Immature natural killer cell (primary cell): ENCODE measurements at regions not wholly inside any gene's neighbourhood (a gene's known extent, or its start where the extent isn't known, plus 50 kb on each side); places are given as distances from the start of the nearest gene placed in this dataset.
"Not testable (repeated sequence)": the region's sequence is repeated elsewhere in the genome, so short reads cannot be mapped to it uniquely, and the experiment has no call there.

Experiments
- DNase-seq, 3 donors: peaks; one replicate each; pipeline ENCODE4 v3.0.0; 2022; ENCODE audit warnings: mixed read lengths in 1 of 3
- H3K27ac Mint-ChIP-seq, 6 donors: one replicate each; pipeline ENCODE4 v1.8.0; 2020; ENCODE audit warnings: mixed read lengths in 6 of 6, mild to moderate bottlenecking in 5 of 6, inconsistent platforms in 4 of 6, moderate library complexity in 3 of 6
- H3K27me3 Mint-ChIP-seq, 3 donors: one replicate each; pipeline ENCODE4 v1.8.0; 2020 to 2021; ENCODE audit warnings: low read depth in 3 of 3, mild to moderate bottlenecking in 3 of 3, mixed read lengths in 3 of 3, moderate library complexity in 3 of 3, inconsistent platforms in 1 of 3
- H3K36me3 Mint-ChIP-seq, 3 donors: one replicate each; pipeline ENCODE4 v1.8.0; 2020; ENCODE audit warnings: mixed read lengths in 3 of 3, inconsistent platforms in 2 of 3, mild to moderate bottlenecking in 2 of 3
- H3K4me1 Mint-ChIP-seq, 2 donors: one replicate each; pipeline ENCODE4 v1.8.0; 2020; ENCODE audit warnings: inconsistent platforms in 2 of 2, mild to moderate bottlenecking in 2 of 2, mixed read lengths in 2 of 2, moderate library complexity in 1 of 2
- H3K4me3 Mint-ChIP-seq, 5 donors: one replicate each; pipeline ENCODE4 v1.8.0; 2020; ENCODE audit warnings: mild to moderate bottlenecking in 5 of 5, mixed read lengths in 5 of 5, inconsistent platforms in 3 of 5, moderate library complexity in 3 of 5
- H3K9me3 Mint-ChIP-seq, 6 donors: one replicate each; pipeline ENCODE4 v1.8.0; 2020; ENCODE audit warnings: mild to moderate bottlenecking in 6 of 6, mixed read lengths in 6 of 6, inconsistent platforms in 4 of 6, moderate library complexity in 3 of 6

DNA sequence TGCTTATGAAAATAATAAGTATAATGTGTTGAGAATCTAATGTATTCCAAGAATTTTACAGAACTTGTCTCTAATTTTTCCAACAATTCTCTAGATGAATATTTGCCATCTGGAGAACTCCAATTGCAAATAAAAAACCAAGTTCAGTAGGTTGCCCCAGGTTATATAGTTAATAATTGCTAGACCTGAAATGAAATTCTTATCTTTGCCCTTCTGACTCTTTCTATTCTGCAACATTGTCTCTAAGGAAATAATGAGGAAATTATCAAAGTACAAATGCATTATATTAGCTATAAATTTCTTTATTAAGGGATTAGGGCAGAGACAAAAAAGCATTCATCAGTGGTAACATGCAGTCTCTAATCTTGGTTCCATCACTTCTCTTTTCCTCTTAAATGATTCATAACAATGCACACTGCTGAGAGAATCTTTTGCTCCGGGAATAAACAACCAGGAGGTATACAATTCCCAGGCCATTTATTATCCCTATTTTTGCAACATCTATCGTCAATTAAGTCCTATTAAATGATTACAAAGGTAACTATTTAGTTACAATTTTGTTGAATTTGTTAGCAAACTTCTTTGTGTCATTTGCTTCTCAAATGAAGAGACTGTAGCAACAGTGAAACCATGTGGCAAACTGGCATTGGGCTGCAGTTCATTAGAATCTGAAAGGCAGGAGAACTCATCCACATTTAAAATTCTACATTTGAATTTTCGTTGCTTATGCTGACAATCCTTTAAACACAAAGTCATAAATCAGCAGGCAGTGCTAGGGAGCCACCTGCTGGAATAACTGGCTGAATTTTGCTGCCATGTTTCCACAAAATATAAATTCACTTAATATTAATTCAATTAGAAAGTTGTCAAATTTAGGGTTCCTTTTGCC is 349.6 kb downstream of the KIF2B start:
- no peak overlapping the region for H3K27ac Mint-ChIP-seq
- H3K27me3 Mint-ChIP-seq = peaks cover 0 to 2% (median 0%) of the 10 kb centered on the region in 3 donors
- DNase-seq = no peak
- no peaks in the 10 kb centered on the region for H3K36me3 Mint-ChIP-seq
- no peaks in the 10 kb centered on the region for H3K4me1 Mint-ChIP-seq
- H3K9me3 Mint-ChIP-seq = peaks cover 0 to 29% (median 7%) of the 10 kb centered on the region in 6 donors
- no peak overlapping the region for H3K4me3 Mint-ChIP-seq

GRCh38 chr17:54172985-54173316 is 350.2 kb downstream of the KIF2B start:
- Mint-ChIP-seq H3K36me3 (no peaks in the 10 kb centered on the region), H3K27ac (no peak overlapping the region), H3K4me1 (no peaks in the 10 kb centered on the region), H3K27me3 (peaks cover 0 to 2% (median 0%) of the 10 kb centered on the region in 3 donors), H3K4me3 (no peak overlapping the region), H3K9me3 (peaks cover 0 to 30% (median 7%) of the 10 kb centered on the region in 6 donors)
- DNase-seq = no peak

- Mint-ChIP-seq H3K9me3 (peaks cover 0 to 45% (median 11%) of the 10 kb centered on the region in 6 donors), H3K27ac (no peak overlapping the region), H3K36me3 (no peaks in the 10 kb centered on the region), H3K4me3 (no peak overlapping the region), H3K27me3 (no peaks in the 10 kb centered on the region), H3K4me1 (no peaks in the 10 kb centered on the region)
- DNase-seq = no peak
Measured at GRCh38 chr17:54177606-54178308, 355.0 kb downstream of the KIF2B start.

GRCh38 chr17:54180950-54181349 is 358.2 kb downstream of the KIF2B start:
- no peak for DNase-seq
- H3K36me3 Mint-ChIP-seq = no peaks in the 10 kb centered on the region
- H3K9me3 Mint-ChIP-seq = peaks cover 2 to 43% (median 22%) of the 10 kb centered on the region in 6 donors
- H3K4me3 Mint-ChIP-seq = no peak overlapping the region
- H3K27ac Mint-ChIP-seq = no peak overlapping the region
- peaks cover 0 to 2% (median 0%) of the 10 kb centered on the region in 3 donors for H3K27me3 Mint-ChIP-seq
- H3K4me1 Mint-ChIP-seq = no peaks in the 10 kb centered on the region

DNA sequence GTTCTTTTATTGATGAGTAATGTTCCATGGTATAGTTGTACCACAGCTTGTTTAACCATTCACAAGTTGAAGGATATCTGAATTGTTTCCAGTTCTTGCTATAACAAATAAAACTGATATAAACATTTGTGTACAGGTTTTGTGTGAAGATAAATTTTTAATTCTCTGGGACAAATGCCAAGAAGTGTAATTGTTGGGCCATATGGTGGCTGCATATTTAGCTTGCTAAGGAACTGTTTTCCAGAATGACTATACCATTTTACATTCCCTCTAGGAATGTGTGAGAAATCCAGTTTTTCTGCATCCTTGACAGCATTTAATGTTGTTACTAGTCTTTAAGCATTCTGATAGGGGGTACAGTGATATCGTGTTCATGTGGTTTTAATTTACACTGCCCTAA is 368.5 kb downstream of the KIF2B start:
- Mint-ChIP-seq H3K9me3 (peaks cover 15 to 46% (median 23%) of the 10 kb centered on the region in 6 donors), H3K4me3 (no peak overlapping the region), H3K27me3 (peaks cover 0 to 8% (median 0%) of the 10 kb centered on the region in 3 donors), H3K27ac (no peak overlapping the region), H3K36me3 (no peaks in the 10 kb centered on the region), H3K4me1 (no peaks in the 10 kb centered on the region)
- DNase-seq = no peak

DNA sequence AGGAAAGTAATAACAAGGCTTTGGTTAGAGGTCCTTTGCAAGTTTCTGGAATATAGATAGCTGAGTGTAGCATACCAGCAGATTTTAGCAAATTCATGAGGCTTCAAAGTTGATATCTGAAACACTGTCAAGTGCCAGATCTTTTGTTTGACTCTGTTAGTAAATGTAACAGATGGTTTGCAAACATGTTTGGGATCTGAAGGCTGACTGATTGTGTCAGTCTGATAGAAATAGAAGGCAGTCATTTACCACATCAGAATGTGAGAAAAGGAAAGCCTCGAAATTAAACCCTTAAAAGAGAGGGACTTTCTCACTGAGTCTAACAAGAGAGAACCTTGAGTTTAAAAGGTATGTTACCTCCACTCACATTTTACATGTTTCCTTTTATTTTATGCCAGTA is 371.5 kb downstream of the KIF2B start:
- Mint-ChIP-seq H3K36me3 (no peaks in the 10 kb centered on the region), H3K4me1 (no peaks in the 10 kb centered on the region), H3K27ac (no peak overlapping the region), H3K4me3 (no peak overlapping the region), H3K9me3 (peaks cover 7 to 43% (median 15%) of the 10 kb centered on the region in 6 donors), H3K27me3 (peaks cover 0 to 6% (median 0%) of the 10 kb centered on the region in 3 donors)
- DNase-seq = no peak

GRCh38 chr17:54196751-54197150 is 374.0 kb downstream of the KIF2B start:
- Mint-ChIP-seq H3K36me3 (no peaks in the 10 kb centered on the region), H3K27me3 (peaks cover 0 to 2% (median 0%) of the 10 kb centered on the region in 3 donors), H3K27ac (no peak overlapping the region), H3K9me3 (peaks cover 3 to 27% (median 12%) of the 10 kb centered on the region in 6 donors), H3K4me3 (no peak overlapping the region), H3K4me1 (no peaks in the 10 kb centered on the region)
- no peak for DNase-seq

DNA sequence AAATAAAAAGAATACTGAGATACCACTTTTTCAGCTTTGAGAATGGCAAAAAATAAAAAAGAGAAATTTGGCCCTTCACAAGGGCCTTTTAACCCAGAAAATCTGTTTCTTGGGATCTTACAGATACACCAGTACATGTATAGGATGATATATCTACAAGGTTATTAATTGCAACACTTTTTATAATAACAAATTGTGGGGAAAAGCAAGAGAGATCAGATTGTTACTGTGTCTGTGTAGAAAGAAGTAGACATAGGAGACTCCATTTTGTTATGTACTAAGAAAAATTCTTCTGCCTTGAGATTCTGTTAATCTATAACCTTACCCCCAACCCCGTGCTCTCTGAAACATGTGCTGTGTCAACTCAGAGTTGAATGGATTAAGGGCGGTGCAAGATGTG is 378.7 kb downstream of the KIF2B start:
- H3K27me3 Mint-ChIP-seq, H3K27ac Mint-ChIP-seq, H3K4me3 Mint-ChIP-seq: not testable (repeated sequence)

GRCh38 chr17:54220829-54221228 is 398.1 kb downstream of the KIF2B start:
- Mint-ChIP-seq H3K9me3 (peaks cover 0 to 27% (median 14%) of the 10 kb centered on the region in 6 donors), H3K27ac (no peak overlapping the region), H3K27me3 (no peaks in the 10 kb centered on the region), H3K4me3 (no peak overlapping the region), H3K4me1 (no peaks in the 10 kb centered on the region), H3K36me3 (no peaks in the 10 kb centered on the region)
- no peak for DNase-seq

More for the DNA sequence above, 378.7 kb downstream of the KIF2B start:
- H3K9me3 Mint-ChIP-seq = peaks cover 2 to 12% (median 6%) of the 10 kb centered on the region in 6 donors
- not testable (repeated sequence) for H3K36me3 Mint-ChIP-seq, DNase-seq, H3K4me1 Mint-ChIP-seq

DNA sequence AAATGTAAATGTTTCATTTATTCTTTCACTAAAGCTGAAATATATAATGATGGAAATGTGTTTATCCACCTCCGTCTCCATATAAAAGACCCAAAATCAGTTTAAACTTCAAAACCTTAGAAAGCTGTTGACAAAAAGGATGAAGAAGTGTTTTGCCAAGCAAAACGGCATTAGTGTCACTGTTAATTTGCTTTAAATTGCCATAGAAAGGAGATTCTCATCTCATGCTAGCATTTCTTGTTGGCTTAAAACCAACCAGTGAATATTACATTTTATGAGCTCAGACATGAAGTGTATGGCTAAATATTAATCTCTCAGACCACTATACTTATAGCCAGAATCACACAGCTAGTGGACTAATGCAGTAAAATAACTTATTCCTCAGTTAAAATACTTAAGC is 398.8 kb downstream of the KIF2B start:
- Mint-ChIP-seq H3K4me1 (no peaks in the 10 kb centered on the region), H3K27ac (no peak overlapping the region), H3K4me3 (no peak overlapping the region), H3K9me3 (peaks cover 0 to 22% (median 12%) of the 10 kb centered on the region in 6 donors), H3K27me3 (no peaks in the 10 kb centered on the region), H3K36me3 (no peaks in the 10 kb centered on the region)
- no peak for DNase-seq

- peaks cover 0 to 3% (median 0%) of the 10 kb centered on the region in 3 donors for H3K27me3 Mint-ChIP-seq
- H3K27ac Mint-ChIP-seq = no peak overlapping the region
- DNase-seq = no peak
- H3K36me3 Mint-ChIP-seq = no peaks in the 10 kb centered on the region
- no peaks in the 10 kb centered on the region for H3K4me1 Mint-ChIP-seq
- H3K4me3 Mint-ChIP-seq = no peak overlapping the region
- H3K9me3 Mint-ChIP-seq = peaks cover 0 to 35% (median 14%) of the 10 kb centered on the region in 6 donors
Measured at GRCh38 chr17:54235571-54235970, 412.8 kb downstream of the KIF2B start.

DNA sequence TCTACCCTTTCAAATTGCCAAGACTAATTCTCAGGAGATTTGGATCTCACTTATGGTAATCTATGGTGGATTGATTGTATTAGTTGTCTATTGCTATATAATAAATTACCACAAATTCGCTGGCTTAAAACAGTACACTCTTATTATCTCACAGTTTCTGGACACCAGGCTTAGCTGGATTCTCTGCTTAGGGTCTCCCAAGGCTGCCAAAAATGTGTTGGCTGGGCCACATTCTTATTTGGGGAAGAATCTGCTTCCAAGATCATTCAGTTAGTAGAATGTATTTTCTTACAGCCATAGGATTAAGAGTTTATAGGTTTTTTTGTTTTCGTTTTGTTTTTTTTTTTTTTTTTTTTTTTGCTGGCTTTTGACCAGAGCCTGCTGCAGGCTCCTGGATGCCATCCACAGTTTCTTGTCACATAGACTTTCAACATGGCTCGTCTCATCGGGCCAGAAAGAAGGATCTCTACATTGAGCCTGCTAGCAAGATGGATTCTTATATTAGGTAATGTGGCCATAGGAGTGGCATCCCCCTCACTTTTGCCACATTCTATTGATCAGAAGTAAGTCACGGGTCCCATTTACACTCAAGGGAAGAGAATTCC is 415.3 kb downstream of the KIF2B start:
- Mint-ChIP-seq H3K36me3 (no peaks in the 10 kb centered on the region), H3K4me3 (no peak overlapping the region), H3K4me1 (no peaks in the 10 kb centered on the region), H3K27ac (no peak overlapping the region), H3K9me3 (peaks cover 5 to 45% (median 24%) of the 10 kb centered on the region in 6 donors), H3K27me3 (peaks cover 0 to 3% (median 1%) of the 10 kb centered on the region in 3 donors)
- DNase-seq = no peak

DNA sequence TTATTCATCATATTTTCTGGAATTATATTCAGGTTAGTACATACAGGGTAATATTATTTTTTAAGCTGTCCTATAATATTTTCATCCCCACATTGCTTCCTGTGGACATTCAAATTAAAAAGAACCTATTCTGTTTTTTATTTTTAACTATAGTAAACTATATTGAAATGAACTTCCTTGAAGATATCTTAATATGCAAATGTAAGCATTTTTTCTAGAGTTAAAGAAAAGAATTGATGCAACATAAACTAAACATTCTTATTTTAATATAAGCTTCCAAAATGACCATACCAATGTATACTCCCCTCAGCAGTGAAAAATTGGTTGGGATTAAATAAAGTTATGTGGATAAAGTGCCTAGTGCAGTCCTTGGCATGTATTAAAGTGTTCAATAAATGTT is 416.6 kb downstream of the KIF2B start:
- peaks cover 5 to 52% (median 25%) of the 10 kb centered on the region in 6 donors for H3K9me3 Mint-ChIP-seq
- no peak for DNase-seq
- no peak overlapping the region for H3K27ac Mint-ChIP-seq
- H3K36me3 Mint-ChIP-seq = no peaks in the 10 kb centered on the region
- H3K27me3 Mint-ChIP-seq = peaks cover 0 to 1% (median 0%) of the 10 kb centered on the region in 3 donors
- H3K4me3 Mint-ChIP-seq = no peak overlapping the region
- H3K4me1 Mint-ChIP-seq = no peaks in the 10 kb centered on the region

GRCh38 chr17:54255696-54256095 is 433.0 kb downstream of the KIF2B start:
- H3K27ac Mint-ChIP-seq = no peak overlapping the region
- H3K9me3 Mint-ChIP-seq = peaks cover 0 to 24% (median 8%) of the 10 kb centered on the region in 6 donors
- no peaks in the 10 kb centered on the region for H3K36me3 Mint-ChIP-seq
- H3K4me3 Mint-ChIP-seq = no peak overlapping the region
- no peaks in the 10 kb centered on the region for H3K27me3 Mint-ChIP-seq
- DNase-seq = no peak
- H3K4me1 Mint-ChIP-seq = no peaks in the 10 kb centered on the region
